ENCODE measurements at regions not wholly inside any gene's neighbourhood (a gene's known extent, or its start where the extent isn't known, plus 50 kb on each side); places are given as distances from the start of the nearest gene placed in this dataset.
"Not testable (repeated sequence)": the region's sequence is repeated elsewhere in the genome, so short reads cannot be mapped to it uniquely, and the experiment has no call there.

DNA sequence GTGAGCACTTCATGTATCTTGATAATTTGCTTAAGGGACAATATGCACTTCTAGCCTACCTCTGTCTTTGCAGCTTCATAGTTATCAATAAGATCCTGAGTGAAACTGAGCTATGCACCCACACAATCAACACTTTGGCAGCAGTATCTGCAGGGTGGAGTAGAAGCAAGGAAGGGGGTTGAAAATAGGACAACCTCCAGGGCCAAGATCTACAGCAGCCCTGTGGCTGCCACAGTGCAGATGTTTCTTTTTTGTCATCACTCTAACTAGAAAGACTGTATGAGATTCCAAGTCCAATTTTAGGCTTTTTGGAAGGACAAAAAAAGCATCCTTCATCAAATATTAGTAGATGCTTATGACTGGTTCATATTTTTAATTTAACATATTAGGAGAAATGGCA, 336.1 kb upstream of the CITED2 start:
- Histone ChIP-seq H3K27me3 (ENCODE audit: control insufficient read depth, insufficient read depth, low read length) (no peaks in the 10 kb centered on the region), H3K27ac (ENCODE audit: low read depth, low read length) (no peak overlapping the region), H3K36me3 (ENCODE audit: control insufficient read depth, insufficient read depth, low read length) (no peaks in the 10 kb centered on the region), H3K9ac (ENCODE audit: low read length) (no peak overlapping the region), H3K4me3 (ENCODE audit: low read length) (no peak overlapping the region), H3K4me1 (ENCODE audit: control insufficient read depth, insufficient read depth, low read length) (peaks cover 9% of the 10 kb centered on the region)

DNA sequence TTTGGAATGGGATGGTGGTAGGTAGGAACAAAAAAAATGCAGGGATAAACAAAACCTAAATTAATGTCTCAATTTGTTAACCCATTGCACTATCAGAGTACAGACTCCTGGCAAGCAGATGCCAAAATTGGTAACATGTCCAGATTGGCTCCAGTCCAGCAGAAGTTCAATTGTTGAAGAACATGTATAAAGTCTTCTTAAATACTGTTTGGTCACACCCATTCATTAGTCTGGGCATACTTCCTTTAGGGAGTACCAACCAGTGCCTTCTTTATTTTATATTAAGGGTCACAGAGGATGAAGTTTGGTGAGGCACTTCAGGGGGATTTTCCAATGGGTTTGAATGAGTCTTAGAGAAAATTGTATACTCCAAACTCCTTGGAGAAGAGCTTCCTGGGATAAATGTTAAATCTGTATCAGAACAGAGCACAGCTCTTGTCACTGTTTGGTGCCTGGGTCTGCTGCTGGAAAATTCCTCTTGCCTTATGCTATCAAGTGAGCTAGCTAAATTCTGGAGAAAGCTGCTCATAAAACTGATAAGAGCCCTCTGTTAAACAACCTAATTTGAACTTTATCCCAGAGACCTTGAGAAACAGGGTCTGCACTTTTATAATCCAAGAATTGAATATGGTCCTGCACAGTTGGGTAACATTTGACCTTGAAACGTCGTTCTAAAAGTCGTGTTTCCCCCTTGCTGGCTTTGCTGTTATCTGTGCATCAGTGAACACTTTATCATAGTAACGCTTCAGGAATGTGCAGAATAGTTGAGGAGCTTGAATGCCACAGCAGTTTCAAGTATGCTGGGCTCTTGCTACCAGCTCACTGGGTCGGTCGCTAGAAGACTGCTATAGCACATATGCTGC, 334.1 kb upstream of the CITED2 start:
- Histone ChIP-seq H3K4me3 (ENCODE audit: low read length) (no peak overlapping the region), H3K27ac (ENCODE audit: low read depth, low read length) (peak overlapping the region; percentile 34), H3K4me1 (ENCODE audit: control insufficient read depth, insufficient read depth, low read length) (peaks cover 9% of the 10 kb centered on the region), H3K27me3 (ENCODE audit: control insufficient read depth, insufficient read depth, low read length) (no peaks in the 10 kb centered on the region), H3K9ac (ENCODE audit: low read length) (no peak overlapping the region), H3K36me3 (ENCODE audit: control insufficient read depth, insufficient read depth, low read length) (no peaks in the 10 kb centered on the region)

DNA sequence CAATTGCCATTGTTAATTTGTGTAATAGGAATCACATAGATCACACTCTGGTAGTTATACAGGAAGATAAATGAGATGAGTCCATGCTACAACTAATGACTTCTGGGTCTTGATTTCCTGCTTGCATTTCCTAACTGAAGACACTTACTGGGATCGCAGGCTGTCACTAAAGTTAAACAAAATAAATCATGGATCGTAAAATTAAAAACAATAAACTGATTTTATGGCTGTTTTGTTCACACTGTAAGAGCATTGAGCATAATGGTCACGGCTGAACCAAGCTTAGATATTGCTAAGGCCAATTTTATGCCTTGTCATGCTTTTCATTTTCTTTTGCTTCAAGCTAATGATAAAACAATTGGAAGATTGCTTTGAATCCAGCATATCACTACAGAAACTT, 332.5 kb upstream of the CITED2 start:
- Histone ChIP-seq H3K4me3 (ENCODE audit: low read length) (no peak overlapping the region), H3K36me3 (ENCODE audit: control insufficient read depth, insufficient read depth, low read length) (no peaks in the 10 kb centered on the region), H3K9ac (ENCODE audit: low read length) (no peak overlapping the region), H3K4me1 (ENCODE audit: control insufficient read depth, insufficient read depth, low read length) (peaks cover 9% of the 10 kb centered on the region), H3K27ac (ENCODE audit: low read depth, low read length) (peak overlapping the region; percentile 41), H3K27me3 (ENCODE audit: control insufficient read depth, insufficient read depth, low read length) (no peaks in the 10 kb centered on the region)

DNA sequence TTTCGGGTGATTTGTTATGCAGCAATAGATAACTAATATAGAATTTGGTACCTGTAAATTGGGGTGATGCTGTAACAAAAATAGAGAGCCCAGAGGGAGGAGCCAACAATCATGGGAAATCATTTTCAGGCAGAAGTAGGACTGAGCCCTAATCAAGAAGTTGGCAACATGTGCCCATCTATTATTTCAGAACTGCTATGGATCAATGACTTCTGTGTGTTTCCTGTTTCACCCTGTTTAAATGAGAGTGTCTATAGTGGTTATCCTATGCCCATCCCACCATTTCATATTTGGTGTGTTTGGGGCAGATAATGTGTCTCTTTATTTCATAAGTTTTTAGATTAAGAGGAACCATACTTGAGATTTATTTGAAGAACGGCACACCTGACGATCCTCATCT, 330.8 kb upstream of the CITED2 start:
- Histone ChIP-seq H3K4me3 (ENCODE audit: low read length) (no peak overlapping the region), H3K36me3 (ENCODE audit: control insufficient read depth, insufficient read depth, low read length) (no peaks in the 10 kb centered on the region), H3K9ac (ENCODE audit: low read length) (no peak overlapping the region), H3K27me3 (ENCODE audit: control insufficient read depth, insufficient read depth, low read length) (no peaks in the 10 kb centered on the region), H3K4me1 (ENCODE audit: control insufficient read depth, insufficient read depth, low read length) (peaks cover 9% of the 10 kb centered on the region), H3K27ac (ENCODE audit: low read depth, low read length) (no peak overlapping the region)

DNA sequence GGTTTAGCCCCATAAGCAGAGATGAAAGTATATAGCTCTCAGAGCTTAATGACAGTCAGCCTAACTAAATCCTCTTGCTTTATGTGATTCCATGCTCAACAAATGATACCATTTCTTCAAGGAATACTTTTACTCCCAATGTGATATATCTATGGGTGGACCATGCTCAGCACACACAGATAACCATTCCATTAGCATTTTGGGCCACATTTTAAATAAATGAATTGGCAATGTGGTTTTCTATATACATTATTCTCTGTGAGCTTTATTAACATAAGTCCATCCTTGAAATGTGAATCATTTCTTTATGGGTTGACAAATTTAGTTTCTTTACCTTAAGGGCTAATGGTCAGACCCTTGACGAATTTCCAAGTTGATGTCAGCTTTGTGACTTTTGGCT, 329.3 kb upstream of the CITED2 start:
- no peaks in the 10 kb centered on the region for H3K36me3 ChIP-seq (ENCODE audit: control insufficient read depth, insufficient read depth, low read length)
- no peak overlapping the region for H3K27ac ChIP-seq (ENCODE audit: low read depth, low read length)
- no peaks in the 10 kb centered on the region for H3K27me3 ChIP-seq (ENCODE audit: control insufficient read depth, insufficient read depth, low read length)
- peaks cover 7% of the 10 kb centered on the region for H3K4me1 ChIP-seq (ENCODE audit: control insufficient read depth, insufficient read depth, low read length)
- H3K4me3 ChIP-seq (ENCODE audit: low read length): no peak overlapping the region
- H3K9ac ChIP-seq (ENCODE audit: low read length): no peak overlapping the region

DNA sequence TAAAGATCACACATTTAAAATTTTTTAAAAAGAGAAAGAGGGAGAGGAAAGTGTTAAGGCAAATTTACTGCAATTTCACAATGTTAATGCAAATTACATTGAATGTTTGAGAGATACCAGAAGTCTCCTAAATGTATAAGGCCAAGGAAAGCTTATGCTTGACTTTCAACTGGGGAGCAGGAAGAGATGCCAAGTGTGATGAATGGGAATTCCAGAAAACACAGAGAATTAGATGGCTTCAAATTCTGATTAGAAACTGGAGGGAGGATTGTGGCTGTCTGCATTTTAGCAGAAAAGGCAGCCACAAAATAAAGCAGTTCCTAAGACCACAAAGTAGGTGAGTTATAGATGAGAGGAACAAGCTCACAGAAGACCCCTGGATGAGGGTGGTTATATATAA, 328.3 kb upstream of the CITED2 start:
- peaks cover 4% of the 10 kb centered on the region for H3K4me1 ChIP-seq (ENCODE audit: control insufficient read depth, insufficient read depth, low read length)
- no peak overlapping the region for H3K27ac ChIP-seq (ENCODE audit: low read depth, low read length)
- no peak overlapping the region for H3K9ac ChIP-seq (ENCODE audit: low read length)
- H3K27me3 ChIP-seq (ENCODE audit: control insufficient read depth, insufficient read depth, low read length): no peaks in the 10 kb centered on the region
- no peak overlapping the region for H3K4me3 ChIP-seq (ENCODE audit: low read length)
- no peaks in the 10 kb centered on the region for H3K36me3 ChIP-seq (ENCODE audit: control insufficient read depth, insufficient read depth, low read length)

DNA sequence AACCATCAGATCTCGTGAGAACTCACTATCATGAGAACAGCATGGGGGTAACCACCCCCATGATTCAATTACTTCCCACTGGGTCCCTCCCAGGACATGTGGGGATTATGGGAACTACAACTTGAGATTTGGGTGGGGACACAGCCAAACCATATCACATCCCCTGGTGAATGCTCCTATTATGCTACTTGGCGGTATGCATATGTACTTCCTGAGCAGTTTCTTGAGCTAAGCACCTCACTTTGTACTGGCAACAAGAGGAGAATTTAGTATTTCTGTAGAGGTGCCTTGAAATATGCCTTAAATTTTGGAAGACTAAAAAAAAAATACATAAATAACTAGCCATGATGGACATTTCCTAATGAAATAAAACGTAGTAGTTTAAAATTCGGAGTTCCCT, 327.2 kb upstream of the CITED2 start:
- Histone ChIP-seq H3K4me1 (ENCODE audit: control insufficient read depth, insufficient read depth, low read length) (no peaks in the 10 kb centered on the region), H3K36me3 (ENCODE audit: control insufficient read depth, insufficient read depth, low read length) (no peaks in the 10 kb centered on the region), H3K4me3 (ENCODE audit: low read length) (no peak overlapping the region)

DNA sequence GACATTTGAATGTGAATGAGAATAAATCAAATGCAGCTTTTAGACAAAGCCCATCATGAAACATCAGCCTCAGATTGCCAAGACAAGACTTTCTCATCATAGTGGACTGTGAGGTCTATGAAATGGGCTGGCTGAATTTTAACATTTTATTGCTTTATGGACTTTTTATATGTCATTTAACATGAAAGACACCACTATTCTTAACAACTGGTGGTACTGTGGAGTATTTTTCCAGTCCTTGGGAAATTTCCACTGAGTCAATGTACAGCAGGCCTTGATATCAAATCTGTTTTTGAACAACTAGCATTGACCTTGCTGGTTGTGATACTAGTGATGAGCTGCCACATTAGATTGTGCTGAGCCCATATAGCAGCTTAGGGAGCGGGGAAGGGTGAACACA, 326.6 kb upstream of the CITED2 start:
- H3K27ac ChIP-seq (ENCODE audit: low read depth, low read length): no peak overlapping the region
- H3K27me3 ChIP-seq (ENCODE audit: control insufficient read depth, insufficient read depth, low read length): no peaks in the 10 kb centered on the region
- H3K4me3 ChIP-seq (ENCODE audit: low read length): no peak overlapping the region
- H3K4me1 ChIP-seq (ENCODE audit: control insufficient read depth, insufficient read depth, low read length): no peaks in the 10 kb centered on the region
- no peak overlapping the region for H3K9ac ChIP-seq (ENCODE audit: low read length)
- H3K36me3 ChIP-seq (ENCODE audit: control insufficient read depth, insufficient read depth, low read length): no peaks in the 10 kb centered on the region

More for the DNA sequence above, 327.2 kb upstream of the CITED2 start:
- no peaks in the 10 kb centered on the region for H3K27me3 ChIP-seq (ENCODE audit: control insufficient read depth, insufficient read depth, low read length)
- no peak overlapping the region for H3K9ac ChIP-seq (ENCODE audit: low read length)
- H3K27ac ChIP-seq (ENCODE audit: low read depth, low read length): no peak overlapping the region

DNA sequence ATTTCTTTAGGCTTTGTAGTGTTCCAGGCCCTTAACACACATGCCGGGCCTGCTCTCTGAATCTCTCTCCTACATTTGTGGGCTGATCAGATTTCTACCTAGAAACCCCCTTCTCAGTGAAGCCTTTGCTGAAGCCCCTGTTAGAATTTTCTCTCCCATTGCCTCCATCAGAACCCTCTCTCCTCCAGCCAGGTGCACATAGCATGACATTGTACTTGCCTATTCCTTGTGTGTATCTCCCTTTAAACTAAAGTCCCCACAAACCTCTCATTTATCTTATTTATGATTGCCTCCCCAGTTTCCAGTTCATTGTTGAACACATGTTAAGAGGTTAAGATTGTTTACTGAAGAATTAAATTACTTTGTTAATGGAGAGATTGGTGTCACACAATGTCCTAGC, 325.5 kb upstream of the CITED2 start:
- Histone ChIP-seq H3K27ac (ENCODE audit: low read depth, low read length) (no peak overlapping the region), H3K36me3 (ENCODE audit: control insufficient read depth, insufficient read depth, low read length) (no peaks in the 10 kb centered on the region), H3K4me3 (ENCODE audit: low read length) (no peak overlapping the region), H3K27me3 (ENCODE audit: control insufficient read depth, insufficient read depth, low read length) (no peaks in the 10 kb centered on the region), H3K9ac (ENCODE audit: low read length) (no peak overlapping the region), H3K4me1 (ENCODE audit: control insufficient read depth, insufficient read depth, low read length) (no peaks in the 10 kb centered on the region)

DNA sequence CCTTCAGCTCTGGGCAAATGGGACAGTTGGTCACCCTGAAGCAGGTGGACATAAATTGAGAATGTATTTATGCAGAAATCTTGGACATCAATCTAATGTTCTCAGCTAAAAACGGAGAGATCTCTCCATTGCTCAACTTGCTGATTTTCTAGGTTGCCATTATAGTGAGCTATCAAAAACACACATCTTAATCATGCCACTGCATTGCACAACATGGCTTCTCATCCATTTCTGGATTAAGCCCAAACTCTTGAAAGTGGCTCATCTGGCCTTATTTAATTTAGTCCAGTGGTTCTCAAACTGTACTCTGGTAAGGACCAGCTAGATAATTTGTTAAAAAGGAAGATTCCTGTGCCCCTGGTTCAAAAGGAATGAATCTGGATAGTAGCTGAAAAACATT, 324.9 kb upstream of the CITED2 start:
- Histone ChIP-seq H3K4me3 (ENCODE audit: low read length) (no peak overlapping the region), H3K9ac (ENCODE audit: low read length) (no peak overlapping the region), H3K27ac (ENCODE audit: low read depth, low read length) (no peak overlapping the region), H3K4me1 (ENCODE audit: control insufficient read depth, insufficient read depth, low read length) (no peaks in the 10 kb centered on the region), H3K27me3 (ENCODE audit: control insufficient read depth, insufficient read depth, low read length) (no peaks in the 10 kb centered on the region), H3K36me3 (ENCODE audit: control insufficient read depth, insufficient read depth, low read length) (no peaks in the 10 kb centered on the region)

DNA sequence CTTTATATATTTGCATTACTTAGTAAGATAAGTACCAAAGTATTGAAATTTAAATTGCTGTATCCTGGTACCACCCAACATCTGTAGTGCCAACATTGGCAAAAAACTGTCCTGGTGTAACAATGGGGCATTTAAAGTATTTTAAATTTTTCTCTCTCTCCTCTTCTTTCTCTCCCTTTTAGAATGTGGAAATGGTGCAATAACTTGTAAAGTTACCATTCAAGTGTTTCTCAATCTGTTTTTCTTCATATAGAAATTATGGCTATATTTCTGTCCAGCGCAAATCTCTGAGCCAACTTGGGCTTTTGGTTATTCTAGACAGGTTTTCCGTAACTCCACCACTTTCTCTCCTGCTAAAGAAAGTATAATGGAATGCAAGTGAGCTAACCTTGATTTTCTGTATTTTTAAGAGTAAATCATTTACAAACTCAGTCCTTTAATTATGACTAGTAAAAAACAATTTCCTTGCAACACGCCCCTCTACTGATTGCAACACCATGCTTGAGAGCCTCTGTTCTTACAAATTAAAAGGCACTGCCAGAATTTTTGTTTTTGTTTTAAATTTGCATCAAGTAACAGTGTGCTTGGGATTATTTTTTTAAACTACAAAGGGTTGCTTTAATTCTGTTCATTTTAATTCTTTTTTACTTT, 324.2 kb upstream of the CITED2 start:
- Histone ChIP-seq H3K4me3 (ENCODE audit: low read length) (no peak overlapping the region), H3K27ac (ENCODE audit: low read depth, low read length) (no peak overlapping the region), H3K9ac (ENCODE audit: low read length) (no peak overlapping the region), H3K36me3 (ENCODE audit: control insufficient read depth, insufficient read depth, low read length) (no peaks in the 10 kb centered on the region), H3K27me3 (ENCODE audit: control insufficient read depth, insufficient read depth, low read length) (no peaks in the 10 kb centered on the region), H3K4me1 (ENCODE audit: control insufficient read depth, insufficient read depth, low read length) (no peaks in the 10 kb centered on the region)

DNA sequence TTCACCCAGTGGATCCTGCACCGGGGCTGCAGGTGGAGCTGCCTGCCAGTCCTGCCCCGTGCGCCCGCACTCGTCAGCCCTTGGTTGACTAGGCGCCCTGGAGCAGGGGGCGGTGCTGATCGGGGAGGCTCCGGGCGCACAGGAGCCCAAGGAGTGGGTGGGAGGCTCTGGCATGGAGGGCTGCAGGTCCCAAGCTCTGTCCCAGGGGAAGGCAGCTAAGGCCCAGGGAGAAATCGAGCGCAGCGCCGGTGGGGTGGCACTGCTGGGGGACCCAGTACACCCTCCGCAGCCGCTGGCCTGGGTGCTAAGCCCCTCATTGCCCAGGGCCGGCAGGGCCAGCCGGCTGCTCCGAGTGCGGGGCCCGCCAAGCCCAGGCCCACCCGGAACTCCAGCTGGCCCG, 323.4 kb upstream of the CITED2 start:
- not testable (repeated sequence) for H3K27ac ChIP-seq (ENCODE audit: low read depth, low read length)

DNA sequence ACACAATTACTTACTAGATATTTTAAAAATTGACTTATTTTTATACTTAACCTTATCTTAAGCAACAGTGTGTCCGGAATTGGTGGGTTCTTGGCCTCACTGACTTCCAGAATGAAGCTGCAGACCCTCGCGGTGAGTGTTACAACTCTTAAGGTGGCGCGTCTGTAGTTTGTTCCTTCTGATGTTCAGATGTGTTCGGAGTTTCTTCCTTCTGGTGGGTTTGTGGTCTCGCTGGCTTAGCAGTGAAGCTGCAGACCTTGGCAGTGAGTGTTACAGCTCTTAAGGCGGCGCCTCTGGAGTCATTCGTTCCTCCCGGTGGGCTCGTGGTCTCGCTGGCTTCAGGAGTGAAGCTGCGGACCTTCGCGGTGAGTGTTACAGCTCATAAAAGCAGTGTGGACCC, 322.5 kb upstream of the CITED2 start:
- not testable (repeated sequence) for H3K27ac ChIP-seq (ENCODE audit: low read depth, low read length); H3K36me3 ChIP-seq (ENCODE audit: control insufficient read depth, insufficient read depth, low read length); H3K27me3 ChIP-seq (ENCODE audit: control insufficient read depth, insufficient read depth, low read length); H3K4me1 ChIP-seq (ENCODE audit: control insufficient read depth, insufficient read depth, low read length); H3K4me3 ChIP-seq (ENCODE audit: low read length); H3K9ac ChIP-seq (ENCODE audit: low read length)

More for the DNA sequence above, 323.4 kb upstream of the CITED2 start:
- H3K4me3 ChIP-seq (ENCODE audit: low read length); H3K4me1 ChIP-seq (ENCODE audit: control insufficient read depth, insufficient read depth, low read length); H3K36me3 ChIP-seq (ENCODE audit: control insufficient read depth, insufficient read depth, low read length); H3K27me3 ChIP-seq (ENCODE audit: control insufficient read depth, insufficient read depth, low read length); H3K9ac ChIP-seq (ENCODE audit: low read length): not testable (repeated sequence)

All from rectal smooth muscle tissue (tissue), 1 donor.